ENCODE measurements at regions not wholly inside any gene's neighbourhood (a gene's known extent, or its start where the extent isn't known, plus 50 kb on each side); places are given as distances from the start of the nearest gene placed in this dataset.

GRCh38 chr2:195118276-195118675 lies 538.8 kb upstream of the SLC39A10 start:
- TF ChIP-seq CTCF (conservative IDR thresholded peaks at IDR 0.05; ENCODE audit: low read length) (no peak), EZH2phosphoT487 (IDR thresholded peaks at IDR 0.05; ENCODE audit: borderline replicate concordance) (no peak)
